Heart left ventricle (tissue), 13 donors: ENCODE measurements at regions not wholly inside any gene's neighbourhood (a gene's known extent, or its start where the extent isn't known, plus 50 kb on each side); places are given as distances from the start of the nearest gene placed in this dataset.

Experiments used
- CTCF ChIP-seq, 12 donors: fragments of 200-600 bp; sonication (generic) in 4 of 12; IDR thresholded peaks; one replicate each; pipeline versions ENCODE4 v1.5.0 to v1.8.0; 2018 to 2022; ENCODE audit warnings: antibody characterized with exemption in 12 of 12, mild to moderate bottlenecking in 5 of 12
- POLR2A ChIP-seq, 2 donors: fragments of 450-650 bp; IDR thresholded peaks; one replicate each; pipeline ENCODE4 v1.6.1; 2017; ENCODE audit warnings: antibody characterized with exemption in 2 of 2, mild to moderate bottlenecking in 2 of 2, moderate library complexity in 2 of 2
- donor health status: ischemic (EF 13 %, LVEDD 7.1; RV severe dilation, severe dysfunction).
- donor health status: DM: no; HTN: yes; CAD: no.
- donor health status: DM: no; HTN: no; CAD: no.
- donor health status: ischemic (EF 25% LVEDD 6.9; RV normal size, moderate dysfunction).
- donor health status: ischemic (EF 25% LVEDD 5.7; RV mildly dilated, moderate dysfunction).
- donor health status: ischemic (EF 35%, LVEDD 5.7; RV mildly dilated, moderate dysfunction).
- donor health status: nonischemic (EF 11% LVEDD 7.7; RV severe dilation, severe dysfunction).
- donor health status: DM: yes; HTN: yes; CAD: no.
- donor health status: PGD.
- donor health status: ischemic (EF 29% LVEDD 5.4; RV normal size, mild dysfunction).
- donor health status: nonischemic (EF 23%, LVEDD 6.1; RV moderate dilation, normal function).

GRCh38 chr20:17043323-17043722 is 183.5 kb upstream of the PCSK2 start:
- TF ChIP-seq POLR2A (IDR thresholded peaks at IDR 0.05) (no peak), CTCF (IDR thresholded peaks at IDR 0.05) (no peak)
